Activated CD4-positive, alpha-beta T cell treated with anti-CD3 and anti-CD28 coated beads, Interleukin-2, amount 10 ng/mL, durations not matched to agents 7 days and 5 days (primary cell): ENCODE measurements at regions not wholly inside any gene's neighbourhood (a gene's known extent, or its start where the extent isn't known, plus 50 kb on each side); places are given as distances from the start of the nearest gene placed in this dataset.

Source experiments
- CTCF ChIA-PET: fragments of 350-600 bp; sonication (Branson Sonifier 250); formaldehyde crosslinking; loops from one replicate; lab custom pipeline; 2021; ENCODE audit warnings: antibody characterized with exemption; lab: Charles Lee
- POLR2A ChIA-PET: fragments of 350-600 bp; sonication (Branson Sonifier 250); formaldehyde crosslinking; loops from one replicate; lab custom pipeline; 2021; ENCODE audit warnings: antibody characterized with exemption; lab: Charles Lee
- DNase-seq: peaks from one replicate; pipeline ENCODE4 v3.0.0-alpha.2; 2020
- H3K27ac Mint-ChIP-seq: one replicate; pipeline ENCODE4 v1.8.0; 2021; ENCODE audit warnings: mild to moderate bottlenecking, moderate library complexity, mixed read lengths
- H3K27me3 Mint-ChIP-seq: one replicate; pipeline ENCODE4 v1.8.0; 2021; ENCODE audit warnings: mixed read lengths
- H3K36me3 Mint-ChIP-seq: one replicate; pipeline ENCODE4 v1.8.0; 2021; ENCODE audit warnings: low read depth, mixed read lengths
- H3K4me1 Mint-ChIP-seq: one replicate; pipeline ENCODE4 v1.8.0; 2021; ENCODE audit warnings: mixed read lengths
- H3K4me3 Mint-ChIP-seq: one replicate; pipeline ENCODE4 v1.8.0; 2021; ENCODE audit warnings: mild to moderate bottlenecking, moderate library complexity, mixed read lengths
- H3K9me3 Mint-ChIP-seq: one replicate; pipeline ENCODE4 v1.8.0; 2021; ENCODE audit warnings: mixed read lengths

GRCh38 chr11:41897991-41898390 lies 438.5 kb upstream of the LRRC4C start:
- Mint-ChIP-seq H3K27me3 (no peaks in the 10 kb centered on the region), H3K4me1 (no peaks in the 10 kb centered on the region), H3K4me3 (no peak overlapping the region), H3K27ac (no peak overlapping the region), H3K36me3 (no peaks in the 10 kb centered on the region), H3K9me3 (peaks cover 7% of the 10 kb centered on the region)
- ChIA-PET CTCF (no interaction called here), POLR2A (no interaction called here)
- DNase-seq = no peak

GRCh38 chr11:41917900-41918299 lies 458.4 kb upstream of the LRRC4C start:
- Mint-ChIP-seq H3K4me3 (no peak overlapping the region), H3K9me3 (peaks cover 23% of the 10 kb centered on the region), H3K36me3 (no peaks in the 10 kb centered on the region), H3K4me1 (no peaks in the 10 kb centered on the region), H3K27me3 (no peaks in the 10 kb centered on the region), H3K27ac (no peak overlapping the region)
- POLR2A ChIA-PET = no interaction called here
- CTCF ChIA-PET = no interaction called here
- DNase-seq = no peak

GRCh38 chr11:41920374-41920773 lies 460.9 kb upstream of the LRRC4C start:
- Mint-ChIP-seq H3K4me1 (no peaks in the 10 kb centered on the region), H3K9me3 (peaks cover 15% of the 10 kb centered on the region), H3K4me3 (no peak overlapping the region), H3K27ac (no peak overlapping the region), H3K36me3 (no peaks in the 10 kb centered on the region), H3K27me3 (no peaks in the 10 kb centered on the region)
- POLR2A ChIA-PET = no interaction called here
- CTCF ChIA-PET = interaction anchor here (0.6 kb wide), 1 partner anchor 183 kb away, joined by 4 read pairs; no protein-coding TSS in a partner anchor
- DNase-seq = no peak

- H3K9me3 Mint-ChIP-seq = peaks cover 17% of the 10 kb centered on the region
- H3K36me3 Mint-ChIP-seq = no peaks in the 10 kb centered on the region
- ChIA-PET CTCF (no interaction called here), POLR2A (no interaction called here)
- H3K27me3 Mint-ChIP-seq = no peaks in the 10 kb centered on the region
- no peak overlapping the region for H3K4me3 Mint-ChIP-seq
- H3K27ac Mint-ChIP-seq = no peak overlapping the region
- no peak for DNase-seq
- H3K4me1 Mint-ChIP-seq = no peaks in the 10 kb centered on the region
Observed at GRCh38 chr11:41921746-41922390, 462.4 kb upstream of the LRRC4C start.

- no peak overlapping the region for H3K27ac Mint-ChIP-seq
- no peak for DNase-seq
- H3K4me1 Mint-ChIP-seq = no peaks in the 10 kb centered on the region
- H3K4me3 Mint-ChIP-seq = no peak overlapping the region
- POLR2A ChIA-PET = no interaction called here
- CTCF ChIA-PET = no interaction called here
- peaks cover 2% of the 10 kb centered on the region for H3K9me3 Mint-ChIP-seq
- H3K27me3 Mint-ChIP-seq = no peaks in the 10 kb centered on the region
- no peaks in the 10 kb centered on the region for H3K36me3 Mint-ChIP-seq
Observed at GRCh38 chr11:41926339-41926738, 466.9 kb upstream of the LRRC4C start.

GRCh38 chr11:41935241-41935640 lies 475.8 kb upstream of the LRRC4C start:
- no peaks in the 10 kb centered on the region for H3K27me3 Mint-ChIP-seq
- H3K27ac Mint-ChIP-seq = no peak overlapping the region
- ChIA-PET POLR2A (no interaction called here), CTCF (interaction anchor here (0.6 kb wide), 1 partner anchor 1347 kb away, joined by 3 read pairs; no protein-coding TSS in a partner anchor)
- H3K9me3 Mint-ChIP-seq = peaks cover 14% of the 10 kb centered on the region
- no peak overlapping the region for H3K4me3 Mint-ChIP-seq
- DNase-seq = no peak
- no peaks in the 10 kb centered on the region for H3K36me3 Mint-ChIP-seq
- H3K4me1 Mint-ChIP-seq = no peaks in the 10 kb centered on the region

- Mint-ChIP-seq H3K27me3 (no peaks in the 10 kb centered on the region), H3K4me3 (no peak overlapping the region), H3K27ac (no peak overlapping the region), H3K9me3 (peaks cover 14% of the 10 kb centered on the region), H3K4me1 (no peaks in the 10 kb centered on the region), H3K36me3 (no peaks in the 10 kb centered on the region)
- ChIA-PET POLR2A (no interaction called here), CTCF (no interaction called here)
- DNase-seq = no peak
Observed at GRCh38 chr11:41935795-41936194, 476.3 kb upstream of the LRRC4C start.

GRCh38 chr11:41943656-41944055 lies 484.2 kb upstream of the LRRC4C start:
- Mint-ChIP-seq H3K36me3 (no peaks in the 10 kb centered on the region), H3K4me1 (no peaks in the 10 kb centered on the region), H3K4me3 (no peak overlapping the region), H3K27ac (no peak overlapping the region), H3K27me3 (no peaks in the 10 kb centered on the region), H3K9me3 (peaks cover 6% of the 10 kb centered on the region)
- no peak for DNase-seq
- ChIA-PET POLR2A (no interaction called here), CTCF (no interaction called here)

GRCh38 chr11:41947392-41947791 lies 487.9 kb upstream of the LRRC4C start:
- H3K27ac Mint-ChIP-seq = no peak overlapping the region
- ChIA-PET POLR2A (no interaction called here), CTCF (no interaction called here)
- H3K4me3 Mint-ChIP-seq = no peak overlapping the region
- DNase-seq = no peak
- H3K9me3 Mint-ChIP-seq = peaks cover 15% of the 10 kb centered on the region
- H3K4me1 Mint-ChIP-seq = no peaks in the 10 kb centered on the region
- no peaks in the 10 kb centered on the region for H3K36me3 Mint-ChIP-seq
- no peaks in the 10 kb centered on the region for H3K27me3 Mint-ChIP-seq

GRCh38 chr11:41950470-41951143 lies 491.2 kb upstream of the LRRC4C start:
- no peaks in the 10 kb centered on the region for H3K36me3 Mint-ChIP-seq
- H3K4me3 Mint-ChIP-seq = no peak overlapping the region
- H3K4me1 Mint-ChIP-seq = no peaks in the 10 kb centered on the region
- H3K9me3 Mint-ChIP-seq = peaks cover 16% of the 10 kb centered on the region
- H3K27ac Mint-ChIP-seq = no peak overlapping the region
- CTCF ChIA-PET = no interaction called here
- POLR2A ChIA-PET = no interaction called here
- DNase-seq = no peak
- H3K27me3 Mint-ChIP-seq = no peaks in the 10 kb centered on the region

GRCh38 chr11:41954034-41954433 lies 494.6 kb upstream of the LRRC4C start:
- Mint-ChIP-seq H3K27me3 (no peaks in the 10 kb centered on the region), H3K9me3 (peaks cover 19% of the 10 kb centered on the region), H3K4me1 (no peaks in the 10 kb centered on the region), H3K27ac (no peak overlapping the region), H3K4me3 (no peak overlapping the region), H3K36me3 (no peaks in the 10 kb centered on the region)
- ChIA-PET CTCF (no interaction called here), POLR2A (no interaction called here)
- no peak for DNase-seq

- no peak for DNase-seq
- CTCF ChIA-PET = no interaction called here
- POLR2A ChIA-PET = no interaction called here
- peaks cover 17% of the 10 kb centered on the region for H3K9me3 Mint-ChIP-seq
- no peak overlapping the region for H3K4me3 Mint-ChIP-seq
- H3K4me1 Mint-ChIP-seq = no peaks in the 10 kb centered on the region
- H3K36me3 Mint-ChIP-seq = no peaks in the 10 kb centered on the region
- no peaks in the 10 kb centered on the region for H3K27me3 Mint-ChIP-seq
- H3K27ac Mint-ChIP-seq = no peak overlapping the region
Observed at GRCh38 chr11:41955066-41955465, 495.6 kb upstream of the LRRC4C start.

GRCh38 chr11:41955635-41956400 lies 496.4 kb upstream of the LRRC4C start:
- ChIA-PET CTCF (no interaction called here), POLR2A (no interaction called here)
- no peaks in the 10 kb centered on the region for H3K36me3 Mint-ChIP-seq
- no peak for DNase-seq
- H3K27ac Mint-ChIP-seq = no peak overlapping the region
- peaks cover 11% of the 10 kb centered on the region for H3K9me3 Mint-ChIP-seq
- no peaks in the 10 kb centered on the region for H3K4me1 Mint-ChIP-seq
- no peaks in the 10 kb centered on the region for H3K27me3 Mint-ChIP-seq
- H3K4me3 Mint-ChIP-seq = no peak overlapping the region
